Stimulated activated naive CD8-positive, alpha-beta T cell treated with anti-CD3 and anti-CD28 coated beads, Interleukin-15, Interleukin-2, amounts not matched to agents 100 ng/mL and 50 ng/mL, for 24 hours (primary cell): ENCODE measurements at regions not wholly inside any gene's neighbourhood (a gene's known extent, or its start where the extent isn't known, plus 50 kb on each side); places are given as distances from the start of the nearest gene placed in this dataset.

Source experiments
- H3K27ac Mint-ChIP-seq: one replicate; pipeline ENCODE4 v1.8.0; 2021; ENCODE audit warnings: mild to moderate bottlenecking, mixed read lengths
- H3K27me3 Mint-ChIP-seq: one replicate; pipeline ENCODE4 v1.8.0; 2021; ENCODE audit warnings: mixed read lengths
- H3K36me3 Mint-ChIP-seq: one replicate; pipeline ENCODE4 v1.8.0; 2021; ENCODE audit warnings: low read depth, mixed read lengths
- H3K4me1 Mint-ChIP-seq: one replicate; pipeline ENCODE4 v1.8.0; 2021; ENCODE audit warnings: low read depth, mixed read lengths
- H3K4me3 Mint-ChIP-seq: one replicate; pipeline ENCODE4 v1.8.0; 2021; ENCODE audit warnings: mild to moderate bottlenecking, mixed read lengths
- H3K9me3 Mint-ChIP-seq: one replicate; pipeline ENCODE4 v1.8.0; 2021; ENCODE audit warnings: mixed read lengths

GRCh38 chr7:68015978-68016532, 1019.4 kb downstream of the TYW1 start:
- Mint-ChIP-seq H3K4me1 (no peaks in the 10 kb centered on the region), H3K9me3 (peaks cover 15% of the 10 kb centered on the region), H3K27ac (no peak overlapping the region), H3K27me3 (no peaks in the 10 kb centered on the region), H3K36me3 (no peaks in the 10 kb centered on the region), H3K4me3 (no peak overlapping the region)

- H3K27me3 Mint-ChIP-seq, result no peaks in the 10 kb centered on the region
- H3K36me3 Mint-ChIP-seq, result no peaks in the 10 kb centered on the region
- H3K9me3 Mint-ChIP-seq, result peaks cover 12% of the 10 kb centered on the region
- no peaks in the 10 kb centered on the region for H3K4me1 Mint-ChIP-seq
- no peak overlapping the region for H3K27ac Mint-ChIP-seq
- H3K4me3 Mint-ChIP-seq, result no peak overlapping the region
Observed at GRCh38 chr7:68020102-68020501, 1023.5 kb downstream of the TYW1 start.

- no peaks in the 10 kb centered on the region for H3K27me3 Mint-ChIP-seq
- H3K27ac Mint-ChIP-seq, result no peak overlapping the region
- H3K4me1 Mint-ChIP-seq, result no peaks in the 10 kb centered on the region
- H3K36me3 Mint-ChIP-seq, result no peaks in the 10 kb centered on the region
- H3K9me3 Mint-ChIP-seq, result peaks cover 13% of the 10 kb centered on the region
- H3K4me3 Mint-ChIP-seq, result no peak overlapping the region
Observed at GRCh38 chr7:68025369-68025768, 1028.7 kb downstream of the TYW1 start.

DNA sequence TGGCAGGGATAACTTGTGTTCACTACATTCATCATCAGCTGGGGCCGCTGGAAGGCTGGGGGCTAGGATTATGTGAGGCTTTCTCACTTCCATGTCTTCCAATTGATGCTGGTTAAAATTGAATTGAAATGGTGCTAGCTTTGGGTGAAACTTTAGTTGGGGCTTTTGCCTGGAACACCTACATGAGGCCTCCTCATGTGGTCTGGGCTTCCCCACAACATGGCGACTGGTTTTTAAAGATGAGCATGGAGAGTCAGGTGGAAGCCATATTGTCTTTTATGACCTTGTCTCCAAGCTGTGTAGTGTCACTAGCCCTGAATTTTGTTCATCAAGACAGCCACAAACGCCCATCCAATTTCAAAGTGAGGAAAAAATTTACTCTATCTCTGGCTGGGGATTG, 1033.9 kb downstream of the TYW1 start:
- Mint-ChIP-seq H3K9me3 (peaks cover 24% of the 10 kb centered on the region), H3K4me3 (no peak overlapping the region), H3K27me3 (no peaks in the 10 kb centered on the region), H3K36me3 (no peaks in the 10 kb centered on the region), H3K4me1 (no peaks in the 10 kb centered on the region), H3K27ac (no peak overlapping the region)

DNA sequence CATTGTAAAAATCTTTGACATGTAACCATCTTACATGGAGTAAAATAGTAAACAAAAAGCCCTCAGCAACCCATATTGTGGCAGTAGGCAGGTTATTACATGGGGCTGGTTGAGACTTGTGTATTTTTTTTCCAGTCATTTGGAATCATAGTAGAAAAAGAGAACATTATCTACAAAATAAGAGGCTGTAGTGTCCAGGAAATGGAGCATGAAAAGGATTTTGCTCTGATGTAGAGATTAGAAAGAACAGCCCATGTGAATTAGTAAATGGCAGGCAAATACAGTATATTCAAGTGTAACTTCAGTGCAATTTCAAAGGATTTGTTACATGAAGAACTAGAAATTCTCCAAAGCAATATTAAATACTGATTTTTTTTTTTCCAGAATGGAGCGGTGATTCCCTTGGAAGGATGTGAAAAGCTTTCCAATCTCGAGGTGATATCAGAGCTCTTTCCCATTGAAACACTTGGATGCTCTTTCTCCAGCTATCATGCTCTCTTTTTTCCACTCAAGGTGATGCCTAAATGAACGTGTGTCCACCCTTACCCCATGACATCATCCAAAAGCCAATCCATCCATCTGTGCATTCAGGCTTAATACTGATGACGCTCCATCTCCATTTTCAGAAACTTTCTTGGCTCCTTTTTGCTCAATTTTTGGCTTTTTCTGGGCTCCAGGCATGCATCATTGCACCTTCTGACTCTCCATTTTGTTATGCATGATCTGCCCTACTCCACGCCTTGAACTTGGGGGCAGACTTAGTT, 1034.7 kb downstream of the TYW1 start:
- H3K4me3 Mint-ChIP-seq, result no peak overlapping the region
- no peak overlapping the region for H3K27ac Mint-ChIP-seq
- peaks cover 24% of the 10 kb centered on the region for H3K9me3 Mint-ChIP-seq
- no peaks in the 10 kb centered on the region for H3K36me3 Mint-ChIP-seq
- no peaks in the 10 kb centered on the region for H3K4me1 Mint-ChIP-seq
- no peaks in the 10 kb centered on the region for H3K27me3 Mint-ChIP-seq

- H3K36me3 Mint-ChIP-seq, result no peaks in the 10 kb centered on the region
- no peaks in the 10 kb centered on the region for H3K4me1 Mint-ChIP-seq
- no peak overlapping the region for H3K27ac Mint-ChIP-seq
- H3K9me3 Mint-ChIP-seq, result peaks cover 27% of the 10 kb centered on the region
- H3K4me3 Mint-ChIP-seq, result no peak overlapping the region
- no peaks in the 10 kb centered on the region for H3K27me3 Mint-ChIP-seq
Observed at GRCh38 chr7:68038621-68039314, 1042.1 kb downstream of the TYW1 start.

GRCh38 chr7:68041554-68041953, 1044.9 kb downstream of the TYW1 start:
- no peak overlapping the region for H3K27ac Mint-ChIP-seq
- H3K9me3 Mint-ChIP-seq, result peaks cover 29% of the 10 kb centered on the region
- no peak overlapping the region for H3K4me3 Mint-ChIP-seq

DNA sequence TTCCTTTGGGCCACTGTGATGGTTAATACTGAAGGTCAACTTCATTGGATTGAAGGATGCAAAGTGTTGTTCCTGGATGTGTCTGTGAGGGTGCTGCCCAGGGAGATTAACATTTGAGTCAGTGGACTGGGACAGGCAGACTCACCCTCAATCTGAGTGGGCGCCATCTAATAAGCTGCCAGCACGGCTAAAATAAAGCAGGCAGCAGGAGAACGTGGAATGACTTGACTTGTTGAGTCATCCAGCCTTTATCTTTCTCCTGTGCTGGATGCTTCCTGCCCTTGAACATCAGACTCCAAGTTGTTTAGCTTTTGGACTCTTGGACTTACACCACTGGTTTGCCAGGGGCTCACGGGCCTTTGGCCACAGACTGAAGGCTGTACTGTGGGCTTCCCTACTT, 1046.9 kb downstream of the TYW1 start:
- H3K36me3 Mint-ChIP-seq, result no peaks in the 10 kb centered on the region
- H3K4me3 Mint-ChIP-seq, result no peak overlapping the region
- no peak overlapping the region for H3K27ac Mint-ChIP-seq
- no peaks in the 10 kb centered on the region for H3K4me1 Mint-ChIP-seq
- peaks cover 25% of the 10 kb centered on the region for H3K9me3 Mint-ChIP-seq
- no peaks in the 10 kb centered on the region for H3K27me3 Mint-ChIP-seq

More at GRCh38 chr7:68041554-68041953, 1044.9 kb downstream of the TYW1 start:
- no peaks in the 10 kb centered on the region for H3K27me3 Mint-ChIP-seq
- no peaks in the 10 kb centered on the region for H3K36me3 Mint-ChIP-seq
- H3K4me1 Mint-ChIP-seq, result no peaks in the 10 kb centered on the region

GRCh38 chr7:68050627-68051026, 1054.0 kb downstream of the TYW1 start:
- Mint-ChIP-seq H3K27me3 (no peaks in the 10 kb centered on the region), H3K9me3 (no peaks in the 10 kb centered on the region), H3K27ac (no peak overlapping the region), H3K36me3 (no peaks in the 10 kb centered on the region), H3K4me1 (no peaks in the 10 kb centered on the region), H3K4me3 (no peak overlapping the region)

GRCh38 chr7:68058014-68058413, 1061.4 kb downstream of the TYW1 start:
- no peak overlapping the region for H3K4me3 Mint-ChIP-seq
- H3K4me1 Mint-ChIP-seq, result no peaks in the 10 kb centered on the region
- peaks cover 7% of the 10 kb centered on the region for H3K9me3 Mint-ChIP-seq
- no peaks in the 10 kb centered on the region for H3K27me3 Mint-ChIP-seq
- no peak overlapping the region for H3K27ac Mint-ChIP-seq
- H3K36me3 Mint-ChIP-seq, result no peaks in the 10 kb centered on the region

- no peaks in the 10 kb centered on the region for H3K27me3 Mint-ChIP-seq
- peaks cover 13% of the 10 kb centered on the region for H3K9me3 Mint-ChIP-seq
- H3K27ac Mint-ChIP-seq, result no peak overlapping the region
- no peaks in the 10 kb centered on the region for H3K36me3 Mint-ChIP-seq
- H3K4me1 Mint-ChIP-seq, result no peaks in the 10 kb centered on the region
- no peak overlapping the region for H3K4me3 Mint-ChIP-seq
Observed at GRCh38 chr7:68063171-68063570, 1066.5 kb downstream of the TYW1 start.

DNA sequence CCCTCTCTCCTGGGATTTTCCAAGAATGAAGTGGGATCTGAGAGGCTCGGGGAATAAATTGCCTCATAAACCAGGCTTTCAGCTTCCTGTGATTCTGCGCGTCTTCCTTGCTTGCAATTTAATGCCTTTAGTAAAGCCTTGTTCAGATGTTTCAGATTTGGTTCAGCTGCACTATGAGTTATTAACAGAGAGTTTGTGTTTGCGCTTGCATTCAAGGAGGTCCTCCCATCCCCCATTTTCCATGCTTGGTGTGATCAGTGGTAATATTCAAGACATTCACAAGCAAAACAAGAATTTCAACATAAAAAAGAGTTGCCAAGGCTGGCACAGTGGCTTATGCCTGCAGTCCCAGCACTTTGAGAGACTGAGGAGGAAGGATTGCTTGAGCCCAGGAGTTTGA, 1068.9 kb downstream of the TYW1 start:
- no peaks in the 10 kb centered on the region for H3K27me3 Mint-ChIP-seq

GRCh38 chr7:68067845-68068244, 1071.2 kb downstream of the TYW1 start:
- peaks cover 6% of the 10 kb centered on the region for H3K9me3 Mint-ChIP-seq
- no peak overlapping the region for H3K4me3 Mint-ChIP-seq
- no peak overlapping the region for H3K27ac Mint-ChIP-seq
- no peaks in the 10 kb centered on the region for H3K4me1 Mint-ChIP-seq
- H3K27me3 Mint-ChIP-seq, result no peaks in the 10 kb centered on the region
- no peaks in the 10 kb centered on the region for H3K36me3 Mint-ChIP-seq

More for the DNA sequence above, 1068.9 kb downstream of the TYW1 start:
- H3K4me1 Mint-ChIP-seq, result no peaks in the 10 kb centered on the region
- no peak overlapping the region for H3K27ac Mint-ChIP-seq
- peaks cover 9% of the 10 kb centered on the region for H3K9me3 Mint-ChIP-seq
- no peaks in the 10 kb centered on the region for H3K36me3 Mint-ChIP-seq
- no peak overlapping the region for H3K4me3 Mint-ChIP-seq

DNA sequence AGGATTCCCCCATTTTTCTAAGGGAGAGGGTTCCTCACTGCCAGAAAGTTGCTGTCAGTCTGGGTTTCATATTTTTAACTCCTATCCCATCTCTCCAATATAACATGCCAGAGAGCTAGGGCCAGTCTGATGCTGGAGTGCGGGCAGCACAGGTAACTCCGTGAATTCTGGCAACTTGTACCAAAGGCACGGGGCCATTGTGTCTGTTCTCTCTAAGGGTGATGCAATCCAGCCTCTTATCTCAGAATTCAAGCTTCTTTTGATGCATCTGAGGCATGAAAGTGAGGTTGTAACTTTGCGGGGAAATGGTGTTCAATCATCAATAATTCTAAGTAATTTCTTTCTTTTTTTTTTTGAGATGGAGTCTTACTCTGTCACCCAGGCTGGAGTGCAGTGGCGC, 1074.4 kb downstream of the TYW1 start:
- peaks cover 10% of the 10 kb centered on the region for H3K9me3 Mint-ChIP-seq
- H3K27ac Mint-ChIP-seq, result no peak overlapping the region

DNA sequence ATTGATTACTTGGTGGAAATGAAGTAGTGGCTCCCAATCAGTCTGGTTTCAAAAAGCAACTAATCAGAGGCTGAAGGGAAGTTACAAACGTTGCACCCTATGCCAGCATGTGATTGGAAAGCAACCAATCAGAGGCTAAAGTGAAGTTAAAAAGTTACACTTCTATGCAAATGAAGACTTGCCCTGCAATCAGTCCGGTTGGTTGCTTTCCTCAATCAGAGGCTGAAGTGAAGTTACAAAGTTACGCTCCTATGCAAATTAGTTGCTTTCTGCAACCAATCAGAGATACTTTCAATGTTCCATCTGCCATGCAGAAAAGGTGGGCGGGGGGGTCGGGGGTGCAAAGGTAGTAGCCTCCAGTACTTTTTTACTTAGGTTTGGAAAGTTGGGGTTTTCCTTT, 1077.1 kb downstream of the TYW1 start:
- no peaks in the 10 kb centered on the region for H3K36me3 Mint-ChIP-seq
- H3K27me3 Mint-ChIP-seq, result no peaks in the 10 kb centered on the region
- H3K4me3 Mint-ChIP-seq, result no peak overlapping the region
- no peaks in the 10 kb centered on the region for H3K4me1 Mint-ChIP-seq
- peaks cover 10% of the 10 kb centered on the region for H3K9me3 Mint-ChIP-seq
- H3K27ac Mint-ChIP-seq, result no peak overlapping the region

More for the DNA sequence above, 1074.4 kb downstream of the TYW1 start:
- H3K4me1 Mint-ChIP-seq, result no peaks in the 10 kb centered on the region
- no peaks in the 10 kb centered on the region for H3K27me3 Mint-ChIP-seq
- no peaks in the 10 kb centered on the region for H3K36me3 Mint-ChIP-seq
- H3K4me3 Mint-ChIP-seq, result no peak overlapping the region
